Myocyte (in vitro differentiated cells): ENCODE measurements at regions not wholly inside any gene's neighbourhood (a gene's known extent, or its start where the extent isn't known, plus 50 kb on each side); places are given as distances from the start of the nearest gene placed in this dataset.
A peak's percentile ranks its signal among the peaks of the same experiment; 100 is the strongest.
"Not testable (repeated sequence)": the region's sequence is repeated elsewhere in the genome, so short reads cannot be mapped to it uniquely, and the experiment has no call there.

Experiments used
- DNase-seq: peaks from one replicate; pipeline ENCODE4 v3.0.0-alpha.2; 2012; ENCODE audit warnings: low read depth

- no peak for DNase-seq
These were observed 429.7 kb downstream of the MIAT start for GRCh38 chr22:27087051-27087450.

- DNase-seq, result peak; percentile 78
These were observed 430.6 kb downstream of the MIAT start for GRCh38 chr22:27088026-27088425.

- DNase-seq, result no peak
These were observed 431.9 kb downstream of the MIAT start for GRCh38 chr22:27089264-27089663.

- DNase-seq, result no peak
These were observed 433.2 kb downstream of the MIAT start for GRCh38 chr22:27090611-27091011.

GRCh38 chr22:27093422-27093821 is 436.0 kb downstream of the MIAT start:
- no peak for DNase-seq

GRCh38 chr22:27094633-27095308 is 437.4 kb downstream of the MIAT start:
- DNase-seq, result no peak

- no peak for DNase-seq
These were observed 440.1 kb downstream of the MIAT start for GRCh38 chr22:27097506-27097905.

- DNase-seq, result peak; percentile 30
These were observed 440.5 kb downstream of the MIAT start for GRCh38 chr22:27097933-27098332.

GRCh38 chr22:27099946-27100722 is 442.7 kb downstream of the MIAT start:
- no peak for DNase-seq

- DNase-seq, result peak; percentile 63
These were observed 443.4 kb downstream of the MIAT start for GRCh38 chr22:27100789-27101188.

GRCh38 chr22:27101288-27101687 is 443.9 kb downstream of the MIAT start:
- DNase-seq, result no peak

GRCh38 chr22:27104449-27104848 is 447.1 kb downstream of the MIAT start:
- DNase-seq, result no peak

GRCh38 chr22:27105142-27106025 is 448.0 kb downstream of the MIAT start:
- peak; percentile 61 for DNase-seq

- no peak for DNase-seq
These were observed 449.6 kb downstream of the MIAT start for GRCh38 chr22:27106985-27107384.

- DNase-seq, result no peak
These were observed 450.0 kb downstream of the MIAT start for GRCh38 chr22:27107386-27107785.

- DNase-seq, result peak; percentile 96
These were observed 450.4 kb downstream of the MIAT start for GRCh38 chr22:27107824-27108223.

GRCh38 chr22:27108425-27109114 is 451.2 kb downstream of the MIAT start:
- DNase-seq, result no peak

GRCh38 chr22:27109406-27109805 is 452.0 kb downstream of the MIAT start:
- DNase-seq, result not testable (repeated sequence)

- peak; percentile 78 for DNase-seq
These were observed 453.5 kb downstream of the MIAT start for GRCh38 chr22:27110665-27111451.
